Mucosa of descending colon (tissue), 3 donors: ENCODE measurements at regions not wholly inside any gene's neighbourhood (a gene's known extent, or its start where the extent isn't known, plus 50 kb on each side); places are given as distances from the start of the nearest gene placed in this dataset.

Source experiments
- ATAC-seq: fragments of 200-7000 bp; cut with Tn5 transposase; one replicate; pipeline ENCODE4 v1.9.1; 2020; ENCODE audit warnings: mild to moderate bottlenecking, moderate library complexity
- DNase-seq, 3 donors: peaks; one replicate each; pipeline ENCODE4 v3.0.0-alpha.2; 2020
- H3K36me3 ChIP-seq: fragments of 200-600 bp; one replicate; pipeline ENCODE4 v1.8.0; 2021; ENCODE audit warnings: low read depth, mild to moderate bottlenecking
- H3K4me1 ChIP-seq: fragments of 200-600 bp; one replicate; pipeline ENCODE4 v1.8.0; 2021; ENCODE audit warnings: low read depth, mild to moderate bottlenecking
- H3K4me3 ChIP-seq: fragments of 200-600 bp; one replicate; pipeline ENCODE4 v1.8.0; 2021; ENCODE audit warnings: mild to moderate bottlenecking
- H3K9me3 ChIP-seq: fragments of 200-600 bp; one replicate; pipeline ENCODE4 v1.8.0; 2021; ENCODE audit warnings: mild to moderate bottlenecking
- intact Hi-C, 2 donors: fragments of 100-400 bp; cut with DNase I in 1 of 2; cut with micrococcal nuclease in 1 of 2; formaldehyde crosslinking; loops; one replicate each; pipeline versions ENCODE4 v1.11.0 to v1.11.1; 2022; cut with DNase I, micrococcal nuclease
- TF ChIP-seq, protein P1 (sequence below): fragments of 200-600 bp; IDR thresholded peaks from one replicate; pipeline ENCODE4 v1.8.0; 2022; ENCODE audit warnings: antibody characterized with exemption, mild to moderate bottlenecking
- donor health status: DM: no; HTN: no; CAD: no; lungs with moderate emphysema.
- donor health status: DM: no; HTN: no; CAD: no.
- donor health status: DM: no; HTN: yes; CAD: no.

DNA sequence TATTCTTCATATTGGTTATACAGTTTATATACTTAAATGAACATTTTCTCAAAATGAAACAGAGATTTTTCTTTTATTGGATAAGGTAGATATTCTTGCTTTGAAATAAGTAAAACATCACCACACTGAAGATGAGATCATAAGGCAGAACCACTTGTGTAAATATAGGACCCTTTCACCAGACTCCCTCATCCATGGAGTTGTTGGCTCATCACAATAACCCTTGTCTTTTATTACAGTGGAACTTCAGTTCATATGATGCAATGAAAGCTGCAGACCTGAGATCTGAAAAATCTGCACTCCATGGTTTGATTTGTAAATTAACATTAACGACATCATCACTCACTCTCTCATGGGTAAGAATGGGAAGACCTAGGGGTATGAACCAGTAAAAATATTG, 51.9 kb upstream of the DBX2 start:
- Histone ChIP-seq H3K4me3 (no peak overlapping the region), H3K9me3 (no peaks in the 10 kb centered on the region), H3K36me3 (no peaks in the 10 kb centered on the region), H3K4me1 (no peaks in the 10 kb centered on the region)
- no peak for DNase-seq
- TF ChIP-seq, protein P1, sequence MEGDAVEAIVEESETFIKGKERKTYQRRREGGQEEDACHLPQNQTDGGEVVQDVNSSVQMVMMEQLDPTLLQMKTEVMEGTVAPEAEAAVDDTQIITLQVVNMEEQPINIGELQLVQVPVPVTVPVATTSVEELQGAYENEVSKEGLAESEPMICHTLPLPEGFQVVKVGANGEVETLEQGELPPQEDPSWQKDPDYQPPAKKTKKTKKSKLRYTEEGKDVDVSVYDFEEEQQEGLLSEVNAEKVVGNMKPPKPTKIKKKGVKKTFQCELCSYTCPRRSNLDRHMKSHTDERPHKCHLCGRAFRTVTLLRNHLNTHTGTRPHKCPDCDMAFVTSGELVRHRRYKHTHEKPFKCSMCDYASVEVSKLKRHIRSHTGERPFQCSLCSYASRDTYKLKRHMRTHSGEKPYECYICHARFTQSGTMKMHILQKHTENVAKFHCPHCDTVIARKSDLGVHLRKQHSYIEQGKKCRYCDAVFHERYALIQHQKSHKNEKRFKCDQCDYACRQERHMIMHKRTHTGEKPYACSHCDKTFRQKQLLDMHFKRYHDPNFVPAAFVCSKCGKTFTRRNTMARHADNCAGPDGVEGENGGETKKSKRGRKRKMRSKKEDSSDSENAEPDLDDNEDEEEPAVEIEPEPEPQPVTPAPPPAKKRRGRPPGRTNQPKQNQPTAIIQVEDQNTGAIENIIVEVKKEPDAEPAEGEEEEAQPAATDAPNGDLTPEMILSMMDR: no peak
- ATAC-seq: no peak
- intact Hi-C loops: no loop called here

DNA sequence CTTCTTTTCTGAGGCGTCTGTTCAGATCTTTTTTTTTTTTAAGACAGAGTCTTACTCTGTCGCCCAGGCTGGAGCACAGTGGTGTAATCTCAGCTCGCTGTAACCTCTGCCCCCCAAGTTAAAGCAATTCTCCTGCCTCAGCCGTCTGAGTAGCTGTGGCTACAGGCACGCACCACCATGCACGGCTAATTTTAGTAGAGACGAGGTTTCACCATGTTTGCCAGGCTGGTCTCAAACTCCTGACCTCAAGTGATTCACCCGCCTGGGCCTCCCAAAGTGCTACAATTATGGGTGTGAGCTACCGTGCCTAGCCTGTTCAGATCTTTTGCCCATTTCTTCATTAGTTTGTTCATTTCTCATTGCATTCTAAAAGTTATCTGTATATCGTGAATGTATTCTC, 55.1 kb upstream of the DBX2 start:
- H3K4me1 ChIP-seq: no peaks in the 10 kb centered on the region
- no peaks in the 10 kb centered on the region for H3K9me3 ChIP-seq
- intact Hi-C loops: no loop called here
- H3K36me3 ChIP-seq: no peaks in the 10 kb centered on the region
- no peak for DNase-seq
- H3K4me3 ChIP-seq: no peak overlapping the region
- TF ChIP-seq, protein P1: no peak
- ATAC-seq: no peak

DNA sequence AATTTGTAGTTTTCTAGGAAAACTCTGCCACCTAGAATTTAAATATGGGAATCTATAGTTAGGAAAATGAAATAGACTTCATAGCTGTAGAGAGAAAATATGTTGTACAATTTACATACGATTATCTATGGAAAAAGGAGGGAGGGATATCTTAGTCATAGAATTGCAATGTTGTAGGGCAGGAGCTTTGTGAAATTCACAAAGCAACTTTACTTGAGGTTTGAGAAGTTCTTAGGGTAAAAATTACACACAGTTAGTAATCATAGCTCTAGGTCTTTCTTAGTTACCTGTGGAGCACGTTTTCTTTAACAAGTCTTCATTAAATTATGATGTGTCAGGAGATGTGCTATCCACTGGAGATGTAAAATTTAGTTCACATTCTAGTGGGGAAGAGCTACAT, 61.4 kb upstream of the DBX2 start:
- Histone ChIP-seq H3K9me3 (no peaks in the 10 kb centered on the region), H3K4me1 (no peaks in the 10 kb centered on the region), H3K36me3 (no peaks in the 10 kb centered on the region), H3K4me3 (no peak overlapping the region)
- DNase-seq (no peak), ATAC-seq (no peak)
- TF ChIP-seq, protein P1: no peak
- intact Hi-C loops: no loop called here

DNA sequence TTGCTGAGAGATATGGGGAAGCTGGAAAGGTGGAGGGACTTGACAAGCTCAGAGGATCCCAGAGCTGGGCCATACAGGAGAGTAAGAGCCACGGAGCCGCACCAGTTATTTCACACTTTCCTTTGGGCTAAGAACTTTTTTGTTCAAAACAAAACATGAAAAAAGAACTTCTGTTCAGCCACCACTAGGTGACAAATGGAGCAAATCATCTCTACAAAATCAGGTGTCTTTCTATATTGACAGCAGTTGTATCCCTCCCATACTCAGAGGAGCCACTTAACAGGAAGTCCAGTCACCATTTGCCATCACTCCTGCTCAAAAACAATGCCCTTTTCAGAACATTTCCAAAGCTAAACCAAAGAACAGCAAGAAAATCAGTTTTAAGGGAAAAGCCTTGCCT, 70.3 kb upstream of the DBX2 start:
- Histone ChIP-seq H3K4me1 (no peaks in the 10 kb centered on the region), H3K9me3 (no peaks in the 10 kb centered on the region), H3K36me3 (no peaks in the 10 kb centered on the region), H3K4me3 (no peak overlapping the region)
- intact Hi-C loops: no loop called here
- DNase-seq (no peak), ATAC-seq (no peak)
- TF ChIP-seq, protein P1: no peak

DNA sequence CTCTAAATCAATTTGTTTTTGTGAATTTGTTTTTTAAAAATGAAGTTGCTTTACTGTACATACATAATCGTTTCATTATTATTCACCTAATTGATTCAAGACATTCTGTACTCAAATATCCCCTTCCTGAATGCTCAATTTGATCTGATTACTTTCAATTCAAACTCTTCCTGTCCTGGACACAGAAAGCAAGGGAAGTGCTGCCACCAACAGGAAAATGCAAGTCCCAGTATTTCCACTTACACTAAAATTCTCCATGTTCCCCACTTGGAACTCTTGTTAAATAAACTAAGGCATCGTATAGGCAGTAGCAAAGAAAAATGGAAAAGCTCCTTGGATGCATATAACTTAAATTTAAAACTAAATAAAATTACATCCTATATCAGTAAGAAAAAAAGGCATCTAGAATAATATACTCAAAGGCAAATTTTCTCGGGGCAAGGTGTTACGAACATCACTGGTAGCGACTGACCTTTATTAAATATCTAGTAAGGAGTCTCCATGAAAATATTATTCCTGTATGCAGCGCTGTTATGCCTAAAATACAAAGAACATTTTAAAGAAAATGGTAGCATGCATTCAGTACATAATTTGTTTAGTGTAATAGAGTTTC, 72.0 kb upstream of the DBX2 start:
- Histone ChIP-seq H3K4me1 (no peaks in the 10 kb centered on the region), H3K36me3 (no peaks in the 10 kb centered on the region), H3K4me3 (no peak overlapping the region), H3K9me3 (no peaks in the 10 kb centered on the region)
- intact Hi-C loops: no loop called here
- ATAC-seq (no peak), DNase-seq (no peak)
- TF ChIP-seq, protein P1: no peak
